Esophagus squamous epithelium (tissue), 5 donors: ENCODE measurements at regions not wholly inside any gene's neighbourhood (a gene's known extent, or its start where the extent isn't known, plus 50 kb on each side); places are given as distances from the start of the nearest gene placed in this dataset.
A peak's percentile ranks its signal among the peaks of the same experiment; 100 is the strongest.

Experiments
- DNase-seq: peaks from one replicate; lab custom pipeline; 2025; lab: John Stamatoyannopoulos, UW
- H3K27ac ChIP-seq, 4 donors: fragments of 200-600 bp; sonication (generic); one replicate each; pipeline ENCODE4 v1.5.1; 2016 to 2019; ENCODE audit warnings: mild to moderate bottlenecking in 1 of 4
- H3K27me3 ChIP-seq, 4 donors: fragments of 200-600 bp; sonication (generic); 1 replicate in 3 of 4; 2 replicates in 1 of 4; pipeline versions ENCODE4 v1.5.1 to v1.6.0; 2017 to 2021; ENCODE audit warnings: antibody characterized with exemption in 1 of 4
- H3K36me3 ChIP-seq, 3 donors: fragments of 200-600 bp; sonication (generic); one replicate each; pipeline ENCODE4 v1.5.1; 2016 to 2019
- H3K4me1 ChIP-seq, 3 donors: fragments of 200-600 bp; sonication (generic); one replicate each; pipeline ENCODE4 v1.5.1; 2017 to 2019
- H3K4me3 ChIP-seq, 4 donors: fragments of 200-600 bp; sonication (generic); 1 replicate in 3 of 4; 2 replicates in 1 of 4; pipeline ENCODE4 v1.5.1; 2016 to 2019; ENCODE audit warnings: mild to moderate bottlenecking in 2 of 4, moderate library complexity in 1 of 4
- H3K9me3 ChIP-seq, 3 donors: fragments of 200-600 bp; sonication (generic); one replicate each; pipeline ENCODE4 v1.5.1; 2016 to 2019
- CTCF ChIP-seq, 6 experiments: fragments of 450-650 bp in 4 of 6; fragments of 200-600 bp in 2 of 6; sonication (generic) in 2 of 6; IDR thresholded peaks; one replicate each; pipeline ENCODE4 v1.5.1; 2016 to 2019; ENCODE audit warnings: antibody characterized with exemption in 6 of 6, mild to moderate bottlenecking in 4 of 6, moderate library complexity in 4 of 6
- POLR2A ChIP-seq, 4 donors: fragments of 450-650 bp; IDR thresholded peaks; one replicate each; pipeline ENCODE4 v1.6.1; 2017; ENCODE audit warnings: antibody characterized with exemption in 4 of 4, mild to moderate bottlenecking in 4 of 4, moderate library complexity in 3 of 4
- WGBS, 2 donors: methylation state at CpG; one replicate each; pipeline ENCODE4 v1.1.5; 2018; 5-methylcytosine and 5-hydroxymethylcytosine counted together
- intact Hi-C: fragments of 100-400 bp; cut with DNase I; formaldehyde crosslinking; loops from one replicate; pipeline ENCODE4 v1.15.0; 2022
- donor health status: DM: yes; HTN: yes; CAD: no.

GRCh38 chr6:30801950-30802349 is 57.6 kb upstream of the IER3 start:
- 87 to 89% methylated on average over 8 of the region's 8 CpGs for WGBS, 2 donors
- no peak overlapping the region for H3K4me3 ChIP-seq
- DNase-seq: no peak
- no peaks in the 10 kb centered on the region for H3K27me3 ChIP-seq
- H3K27ac ChIP-seq: no peak overlapping the region
- H3K4me1 ChIP-seq: peaks cover 0 to 13% (median 0%) of the 10 kb centered on the region in 3 donors
- TF ChIP-seq POLR2A (IDR thresholded peaks at IDR 0.05): no peak
- intact Hi-C loops: no loop called here
- H3K9me3 ChIP-seq: no peaks in the 10 kb centered on the region
- no peaks in the 10 kb centered on the region for H3K36me3 ChIP-seq

- TF ChIP-seq POLR2A (IDR thresholded peaks at IDR 0.05): no peak
- Histone ChIP-seq H3K27me3 (no peaks in the 10 kb centered on the region), H3K4me3 (no peak overlapping the region), H3K36me3 (no peaks in the 10 kb centered on the region), H3K4me1 (peaks cover 0 to 19% (median 0%) of the 10 kb centered on the region in 3 donors), H3K27ac (peak overlapping the region in 3 of 4 donors; percentile 21 to 60 (median 55)), H3K9me3 (no peaks in the 10 kb centered on the region)
- 79 to 82% methylated on average over 5 to 6 of the region's 6 CpGs for WGBS, 2 donors
- no peak for DNase-seq
- intact Hi-C loops: no loop called here
These were observed 56.5 kb upstream of the IER3 start for GRCh38 chr6:30800871-30801270.

- 83 to 93% methylated on average over 3 of the region's 3 CpGs for WGBS, 2 donors
- Histone ChIP-seq H3K4me1 (peaks cover 0 to 27% (median 0%) of the 10 kb centered on the region in 3 donors), H3K4me3 (no peak overlapping the region), H3K27ac (no peak overlapping the region), H3K27me3 (no peaks in the 10 kb centered on the region), H3K9me3 (no peaks in the 10 kb centered on the region), H3K36me3 (no peaks in the 10 kb centered on the region)
- TF ChIP-seq CTCF (IDR thresholded peaks at IDR 0.05): no peak
- no peak for TF ChIP-seq POLR2A (IDR thresholded peaks at IDR 0.05)
- no peak for DNase-seq
- intact Hi-C loops: no loop called here
These were observed 54.9 kb upstream of the IER3 start for GRCh38 chr6:30799210-30799609.

- no peaks in the 10 kb centered on the region for H3K27me3 ChIP-seq
- no peak overlapping the region for H3K4me3 ChIP-seq
- no peaks in the 10 kb centered on the region for H3K36me3 ChIP-seq
- intact Hi-C loops: no loop called here
- H3K4me1 ChIP-seq: peaks cover 0 to 32% (median 2%) of the 10 kb centered on the region in 3 donors
- TF ChIP-seq CTCF (IDR thresholded peaks at IDR 0.05): no peak
- no peak for TF ChIP-seq POLR2A (IDR thresholded peaks at IDR 0.05)
- no peaks in the 10 kb centered on the region for H3K9me3 ChIP-seq
- H3K27ac ChIP-seq: no peak overlapping the region
- DNase-seq: no peak
- WGBS, 2 donors: 71 to 81% methylated on average over 3 of the region's 3 CpGs
These were observed 54.1 kb upstream of the IER3 start for GRCh38 chr6:30798494-30798893.

GRCh38 chr6:30795549-30796293 is 51.4 kb upstream of the IER3 start:
- no peak for TF ChIP-seq POLR2A (IDR thresholded peaks at IDR 0.05)
- no peaks in the 10 kb centered on the region for H3K9me3 ChIP-seq
- 62 to 73% methylated on average over 3 of the region's 3 CpGs for WGBS, 2 donors
- no peak overlapping the region for H3K4me3 ChIP-seq
- no peaks in the 10 kb centered on the region for H3K27me3 ChIP-seq
- H3K4me1 ChIP-seq: peaks cover 0 to 38% (median 4%) of the 10 kb centered on the region in 3 donors
- intact Hi-C loops: no loop called here
- no peak for DNase-seq
- H3K27ac ChIP-seq: no peak overlapping the region
- no peaks in the 10 kb centered on the region for H3K36me3 ChIP-seq
